Neural cell (in vitro differentiated cells): ENCODE measurements at regions not wholly inside any gene's neighbourhood (a gene's known extent, or its start where the extent isn't known, plus 50 kb on each side); places are given as distances from the start of the nearest gene placed in this dataset.

Experiments used
- H2AFZ ChIP-seq: fragments of 200-600, 300-800 bp; sonication (generic), shearing (Covaris generic); 2 replicates; pipeline ENCODE4 v1.6.0; 2014; ENCODE audit warnings: low read depth, mild to moderate bottlenecking, antibody characterized with exemption, low read length, moderate library complexity
- H3F3A ChIP-seq: fragments of 200-600 bp; shearing (Covaris generic); 2 replicates; pipeline ENCODE4 v1.6.1; 2016; ENCODE audit warnings: mild to moderate bottlenecking, moderate library complexity, mixed read lengths, antibody characterized with exemption, low read length; ENCODE audit not compliant: insufficient read depth, poor library complexity, severe bottlenecking
- H3K27ac ChIP-seq: fragments of 200-600, 300-800 bp; sonication (generic), shearing (Covaris generic); 2 replicates; pipeline ENCODE4 v1.5.1; 2014; ENCODE audit warnings: mild to moderate bottlenecking, low read length, moderate library complexity
- H3K27me3 ChIP-seq: fragments of 300-800, 200-600 bp; sonication (generic), shearing (Covaris generic); 2 replicates; pipeline ENCODE4 v1.6.0; 2014; ENCODE audit warnings: mild to moderate bottlenecking, low read depth, low read length, moderate library complexity; ENCODE audit not compliant: insufficient read depth
- H3K36me3 ChIP-seq: fragments of 300-800, 200-600 bp; sonication (generic), shearing (Covaris generic); 2 replicates; pipeline ENCODE4 v1.5.1; 2014; ENCODE audit warnings: mild to moderate bottlenecking, antibody characterized with exemption, low read length, moderate library complexity; ENCODE audit not compliant: insufficient read depth
- H3K4me2 ChIP-seq: fragments of 300-800, 200-600 bp; sonication (generic), shearing (Covaris generic); 2 replicates; pipeline ENCODE4 v1.6.0; 2014; ENCODE audit warnings: mild to moderate bottlenecking, low read length
- H3K4me3 ChIP-seq: fragments of 300-800, 200-600 bp; sonication (generic), shearing (Covaris generic); 2 replicates; pipeline ENCODE4 v1.5.1; 2014; ENCODE audit warnings: mild to moderate bottlenecking, low read length, moderate library complexity
- H3K79me2 ChIP-seq: fragments of 200-600 bp; shearing (Covaris generic); replicated peaks from 2 replicates; pipeline ENCODE4 v1.6.0; 2014; ENCODE audit warnings: mild to moderate bottlenecking, low read length, moderate library complexity; ENCODE audit not compliant: insufficient read depth
- H3K9ac ChIP-seq: fragments of 300-800, 200-600 bp; sonication (generic), shearing (Covaris generic); 2 replicates; pipeline ENCODE4 v1.6.1; 2016; ENCODE audit warnings: mild to moderate bottlenecking, low read length, mixed read lengths
- H3K9me2 ChIP-seq: fragments of 200-600 bp; shearing (Covaris generic); 2 replicates; pipeline ENCODE4 v1.6.1; 2016; ENCODE audit warnings: mild to moderate bottlenecking, low read length, mixed read lengths; ENCODE audit not compliant: insufficient read depth
- H3K9me3 ChIP-seq: fragments of 200-600, 300-800 bp; sonication (generic), shearing (Covaris generic); 2 replicates; pipeline ENCODE4 v1.6.1; 2016; ENCODE audit warnings: mild to moderate bottlenecking, mixed run types, low read length, moderate library complexity, mixed read lengths
- H4K20me1 ChIP-seq: fragments of 200-600 bp; shearing (Covaris generic); 2 replicates; pipeline ENCODE4 v1.6.1; 2016; ENCODE audit warnings: mild to moderate bottlenecking, mixed run types; ENCODE audit not compliant: insufficient read depth
- EP300 ChIP-seq: fragments of 450-650 bp; conservative IDR thresholded peaks from 2 replicates; pipeline ENCODE4 v1.6.1; 2014; ENCODE audit warnings: antibody characterized with exemption, mild to moderate bottlenecking, moderate library complexity; ENCODE audit not compliant: poor library complexity, severe bottlenecking
- EZH2 ChIP-seq: fragments of 200-600, 300-800 bp; shearing (Covaris generic), sonication (generic); IDR thresholded peaks from 2 replicates; pipeline ENCODE4 v1.6.1; 2014; ENCODE audit warnings: antibody characterized with exemption, low read length, borderline replicate concordance, mild to moderate bottlenecking; ENCODE audit not compliant: insufficient read depth, poor library complexity, severe bottlenecking
- MXI1 ChIP-seq: fragments of 450-650 bp; conservative IDR thresholded peaks from 2 replicates; pipeline ENCODE4 v1.6.1; 2014; ENCODE audit warnings: antibody characterized with exemption, mild to moderate bottlenecking; ENCODE audit not compliant: poor library complexity, severe bottlenecking
- POLR2AphosphoS5 ChIP-seq: IDR thresholded peaks from 2 replicates; pipeline ENCODE4 v1.6.1; 2012
- RAD21 ChIP-seq: fragments of 450-650 bp; conservative IDR thresholded peaks from 2 replicates; pipeline ENCODE4 v1.6.1; 2014; ENCODE audit warnings: antibody characterized with exemption, mild to moderate bottlenecking, moderate library complexity
- REST ChIP-seq: IDR thresholded peaks from 2 replicates; pipeline ENCODE4 v1.6.1; 2012; ENCODE audit warnings: borderline replicate concordance
- SMC3 ChIP-seq: fragments of 450-650 bp; conservative IDR thresholded peaks from 2 replicates; pipeline ENCODE4 v1.6.1; 2014; ENCODE audit warnings: antibody characterized with exemption, mild to moderate bottlenecking, moderate library complexity; ENCODE audit not compliant: poor library complexity
- TAF1 ChIP-seq: IDR thresholded peaks from 2 replicates; pipeline ENCODE4 v1.6.1; 2012; ENCODE audit warnings: low read depth
- TF ChIP-seq, protein P1 (sequence below): fragments of 450-650 bp; IDR thresholded peaks from 2 replicates; pipeline ENCODE4 v1.5.1; 2014; ENCODE audit warnings: antibody characterized with exemption, mild to moderate bottlenecking, moderate library complexity; ENCODE audit not compliant: poor library complexity, severe bottlenecking

DNA sequence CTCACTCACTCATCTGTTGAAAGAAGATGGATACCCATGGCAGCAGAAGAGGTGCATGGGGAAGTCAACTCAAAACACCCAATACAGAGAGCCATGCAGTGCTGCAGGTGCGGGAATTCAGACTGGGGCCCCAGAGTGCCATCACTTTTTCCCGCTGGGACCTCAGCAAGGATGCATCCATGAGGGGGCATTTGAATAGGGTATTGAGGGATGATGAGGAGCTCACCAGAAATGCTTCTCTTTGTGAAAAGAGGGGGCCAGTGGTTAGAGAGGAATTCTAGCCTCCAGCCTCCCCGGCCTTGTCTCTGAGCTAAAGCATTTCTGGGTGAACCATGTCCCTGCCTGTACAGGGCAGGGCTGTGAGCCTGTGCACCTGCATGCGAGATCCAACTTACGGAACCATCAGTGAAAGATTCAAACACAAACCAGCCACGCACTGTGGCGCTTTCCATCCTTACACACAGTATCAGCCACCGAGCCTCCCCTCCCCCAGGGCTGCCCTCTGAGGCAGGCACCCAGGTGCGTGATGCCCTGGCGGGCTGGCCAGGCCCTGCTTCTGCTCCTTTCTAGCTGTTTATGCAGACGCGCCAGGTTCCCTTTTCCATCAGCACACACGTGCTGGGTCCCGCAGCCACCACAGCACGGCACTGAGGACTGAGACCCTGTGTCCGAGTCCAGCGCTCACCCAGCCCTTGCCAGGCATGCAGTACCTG lies 1177.2 kb downstream of the BRD1 start:
- Histone ChIP-seq H3K36me3 (no peaks in the 10 kb centered on the region), H3K4me3 (no peak overlapping the region), H3K27ac (no peak overlapping the region), H4K20me1 (no peaks in the 10 kb centered on the region), H2AFZ (no peak overlapping the region), H3K27me3 (no peaks in the 10 kb centered on the region), H3K4me2 (no peak overlapping the region), H3K9ac (no peak overlapping the region), H3F3A (no peaks in the 10 kb centered on the region), H3K9me3 (no peaks in the 10 kb centered on the region), H3K79me2 (no peaks in the 10 kb centered on the region), H3K9me2 (no peaks in the 10 kb centered on the region)
- TF ChIP-seq TAF1 (no peak), RAD21 (no peak), SMC3 (no peak), EZH2 (no peak), MXI1 (no peak), REST (no peak), EP300 (no peak), POLR2AphosphoS5 (no peak)
- TF ChIP-seq, protein P1, sequence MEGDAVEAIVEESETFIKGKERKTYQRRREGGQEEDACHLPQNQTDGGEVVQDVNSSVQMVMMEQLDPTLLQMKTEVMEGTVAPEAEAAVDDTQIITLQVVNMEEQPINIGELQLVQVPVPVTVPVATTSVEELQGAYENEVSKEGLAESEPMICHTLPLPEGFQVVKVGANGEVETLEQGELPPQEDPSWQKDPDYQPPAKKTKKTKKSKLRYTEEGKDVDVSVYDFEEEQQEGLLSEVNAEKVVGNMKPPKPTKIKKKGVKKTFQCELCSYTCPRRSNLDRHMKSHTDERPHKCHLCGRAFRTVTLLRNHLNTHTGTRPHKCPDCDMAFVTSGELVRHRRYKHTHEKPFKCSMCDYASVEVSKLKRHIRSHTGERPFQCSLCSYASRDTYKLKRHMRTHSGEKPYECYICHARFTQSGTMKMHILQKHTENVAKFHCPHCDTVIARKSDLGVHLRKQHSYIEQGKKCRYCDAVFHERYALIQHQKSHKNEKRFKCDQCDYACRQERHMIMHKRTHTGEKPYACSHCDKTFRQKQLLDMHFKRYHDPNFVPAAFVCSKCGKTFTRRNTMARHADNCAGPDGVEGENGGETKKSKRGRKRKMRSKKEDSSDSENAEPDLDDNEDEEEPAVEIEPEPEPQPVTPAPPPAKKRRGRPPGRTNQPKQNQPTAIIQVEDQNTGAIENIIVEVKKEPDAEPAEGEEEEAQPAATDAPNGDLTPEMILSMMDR, result no peak

- no peaks in the 10 kb centered on the region for H3K27me3 ChIP-seq
- H2AFZ ChIP-seq, result no peak overlapping the region
- no peaks in the 10 kb centered on the region for H3K36me3 ChIP-seq
- TF ChIP-seq, protein P1, result no peak
- TF ChIP-seq REST (no peak), TAF1 (no peak)
- no peaks in the 10 kb centered on the region for H3K9me3 ChIP-seq
- H3K9ac ChIP-seq, result no peak overlapping the region
- no peaks in the 10 kb centered on the region for H4K20me1 ChIP-seq
- no peak overlapping the region for H3K4me3 ChIP-seq
- H3K79me2 ChIP-seq, result no peaks in the 10 kb centered on the region
- H3K27ac ChIP-seq, result no peak overlapping the region
- H3K9me2 ChIP-seq, result no peaks in the 10 kb centered on the region
- H3F3A ChIP-seq, result no peaks in the 10 kb centered on the region
- no peak overlapping the region for H3K4me2 ChIP-seq
These were observed 1178.2 kb downstream of the BRD1 start for GRCh38 chr22:48649466-48649865.
